Neural cell (in vitro differentiated cells): ENCODE measurements at regions not wholly inside any gene's neighbourhood (a gene's known extent, or its start where the extent isn't known, plus 50 kb on each side); places are given as distances from the start of the nearest gene placed in this dataset.

Source experiments
- H2AFZ ChIP-seq: fragments of 200-600, 300-800 bp; sonication (generic), shearing (Covaris generic); 2 replicates; pipeline ENCODE4 v1.6.0; 2014; ENCODE audit warnings: low read depth, mild to moderate bottlenecking, antibody characterized with exemption, low read length, moderate library complexity
- H3F3A ChIP-seq: fragments of 200-600 bp; shearing (Covaris generic); 2 replicates; pipeline ENCODE4 v1.6.1; 2016; ENCODE audit warnings: mild to moderate bottlenecking, moderate library complexity, mixed read lengths, antibody characterized with exemption, low read length; ENCODE audit not compliant: insufficient read depth, poor library complexity, severe bottlenecking
- H3K27ac ChIP-seq: fragments of 200-600, 300-800 bp; sonication (generic), shearing (Covaris generic); 2 replicates; pipeline ENCODE4 v1.5.1; 2014; ENCODE audit warnings: mild to moderate bottlenecking, low read length, moderate library complexity
- H3K27me3 ChIP-seq: fragments of 300-800, 200-600 bp; sonication (generic), shearing (Covaris generic); 2 replicates; pipeline ENCODE4 v1.6.0; 2014; ENCODE audit warnings: mild to moderate bottlenecking, low read depth, low read length, moderate library complexity; ENCODE audit not compliant: insufficient read depth
- H3K36me3 ChIP-seq: fragments of 300-800, 200-600 bp; sonication (generic), shearing (Covaris generic); 2 replicates; pipeline ENCODE4 v1.5.1; 2014; ENCODE audit warnings: mild to moderate bottlenecking, antibody characterized with exemption, low read length, moderate library complexity; ENCODE audit not compliant: insufficient read depth
- H3K4me2 ChIP-seq: fragments of 300-800, 200-600 bp; sonication (generic), shearing (Covaris generic); 2 replicates; pipeline ENCODE4 v1.6.0; 2014; ENCODE audit warnings: mild to moderate bottlenecking, low read length
- H3K4me3 ChIP-seq: fragments of 300-800, 200-600 bp; sonication (generic), shearing (Covaris generic); 2 replicates; pipeline ENCODE4 v1.5.1; 2014; ENCODE audit warnings: mild to moderate bottlenecking, low read length, moderate library complexity
- H3K79me2 ChIP-seq: fragments of 200-600 bp; shearing (Covaris generic); replicated peaks from 2 replicates; pipeline ENCODE4 v1.6.0; 2014; ENCODE audit warnings: mild to moderate bottlenecking, low read length, moderate library complexity; ENCODE audit not compliant: insufficient read depth
- H3K9ac ChIP-seq: fragments of 300-800, 200-600 bp; sonication (generic), shearing (Covaris generic); 2 replicates; pipeline ENCODE4 v1.6.1; 2016; ENCODE audit warnings: mild to moderate bottlenecking, low read length, mixed read lengths
- H3K9me2 ChIP-seq: fragments of 200-600 bp; shearing (Covaris generic); 2 replicates; pipeline ENCODE4 v1.6.1; 2016; ENCODE audit warnings: mild to moderate bottlenecking, low read length, mixed read lengths; ENCODE audit not compliant: insufficient read depth
- H3K9me3 ChIP-seq: fragments of 200-600, 300-800 bp; sonication (generic), shearing (Covaris generic); 2 replicates; pipeline ENCODE4 v1.6.1; 2016; ENCODE audit warnings: mild to moderate bottlenecking, mixed run types, low read length, moderate library complexity, mixed read lengths
- H4K20me1 ChIP-seq: fragments of 200-600 bp; shearing (Covaris generic); 2 replicates; pipeline ENCODE4 v1.6.1; 2016; ENCODE audit warnings: mild to moderate bottlenecking, mixed run types; ENCODE audit not compliant: insufficient read depth
- CTCF ChIP-seq: fragments of 450-650 bp; IDR thresholded peaks from 2 replicates; pipeline ENCODE4 v1.5.1; 2014; ENCODE audit warnings: antibody characterized with exemption, mild to moderate bottlenecking, moderate library complexity; ENCODE audit not compliant: poor library complexity, severe bottlenecking
- EP300 ChIP-seq: fragments of 450-650 bp; conservative IDR thresholded peaks from 2 replicates; pipeline ENCODE4 v1.6.1; 2014; ENCODE audit warnings: antibody characterized with exemption, mild to moderate bottlenecking, moderate library complexity; ENCODE audit not compliant: poor library complexity, severe bottlenecking
- EZH2 ChIP-seq: fragments of 200-600, 300-800 bp; shearing (Covaris generic), sonication (generic); IDR thresholded peaks from 2 replicates; pipeline ENCODE4 v1.6.1; 2014; ENCODE audit warnings: antibody characterized with exemption, low read length, borderline replicate concordance, mild to moderate bottlenecking; ENCODE audit not compliant: insufficient read depth, poor library complexity, severe bottlenecking
- MXI1 ChIP-seq: fragments of 450-650 bp; conservative IDR thresholded peaks from 2 replicates; pipeline ENCODE4 v1.6.1; 2014; ENCODE audit warnings: antibody characterized with exemption, mild to moderate bottlenecking; ENCODE audit not compliant: poor library complexity, severe bottlenecking
- POLR2AphosphoS5 ChIP-seq: IDR thresholded peaks from 2 replicates; pipeline ENCODE4 v1.6.1; 2012
- RAD21 ChIP-seq: fragments of 450-650 bp; conservative IDR thresholded peaks from 2 replicates; pipeline ENCODE4 v1.6.1; 2014; ENCODE audit warnings: antibody characterized with exemption, mild to moderate bottlenecking, moderate library complexity
- REST ChIP-seq: IDR thresholded peaks from 2 replicates; pipeline ENCODE4 v1.6.1; 2012; ENCODE audit warnings: borderline replicate concordance
- SMC3 ChIP-seq: fragments of 450-650 bp; conservative IDR thresholded peaks from 2 replicates; pipeline ENCODE4 v1.6.1; 2014; ENCODE audit warnings: antibody characterized with exemption, mild to moderate bottlenecking, moderate library complexity; ENCODE audit not compliant: poor library complexity
- TAF1 ChIP-seq: IDR thresholded peaks from 2 replicates; pipeline ENCODE4 v1.6.1; 2012; ENCODE audit warnings: low read depth

GRCh38 chr12:68477261-68477772, 133.4 kb upstream of the RAP1B start:
- Histone ChIP-seq H3K9ac (no peak overlapping the region), H3K9me3 (no peaks in the 10 kb centered on the region), H2AFZ (no peak overlapping the region), H3K4me3 (no peak overlapping the region), H3K27ac (no peak overlapping the region), H3K27me3 (no peaks in the 10 kb centered on the region), H3K36me3 (no peaks in the 10 kb centered on the region), H3K79me2 (no peaks in the 10 kb centered on the region), H3F3A (no peaks in the 10 kb centered on the region), H4K20me1 (no peaks in the 10 kb centered on the region), H3K4me2 (no peak overlapping the region), H3K9me2 (no peaks in the 10 kb centered on the region)
- TF ChIP-seq REST (no peak), POLR2AphosphoS5 (no peak), EZH2 (no peak), TAF1 (no peak), SMC3 (no peak), RAD21 (no peak), EP300 (no peak), CTCF (no peak), MXI1 (no peak)

- no peak overlapping the region for H3K4me2 ChIP-seq
- TF ChIP-seq EP300 (no peak), MXI1 (no peak), SMC3 (no peak), POLR2AphosphoS5 (no peak), TAF1 (no peak), EZH2 (no peak), RAD21 (no peak)
- H3K36me3 ChIP-seq, result no peaks in the 10 kb centered on the region
- H3K9me3 ChIP-seq, result no peaks in the 10 kb centered on the region
- no peaks in the 10 kb centered on the region for H3K27me3 ChIP-seq
- no peak overlapping the region for H3K4me3 ChIP-seq
- H3K27ac ChIP-seq, result no peak overlapping the region
- H3F3A ChIP-seq, result no peaks in the 10 kb centered on the region
- no peaks in the 10 kb centered on the region for H4K20me1 ChIP-seq
- H3K9me2 ChIP-seq, result no peaks in the 10 kb centered on the region
- H3K9ac ChIP-seq, result no peak overlapping the region
- no peaks in the 10 kb centered on the region for H3K79me2 ChIP-seq
- no peak overlapping the region for H2AFZ ChIP-seq
These were observed 132.8 kb upstream of the RAP1B start for GRCh38 chr12:68477906-68478305.
